ENCODE measurements at regions not wholly inside any gene's neighbourhood (a gene's known extent, or its start where the extent isn't known, plus 50 kb on each side); places are given as distances from the start of the nearest gene placed in this dataset.

- TF ChIP-seq POLR2A (IDR thresholded peaks at IDR 0.05) (no peak), CTCF (IDR thresholded peaks at IDR 0.05 in 4 of 5, conservative IDR thresholded peaks at IDR 0.05 in 1 of 5) (no peak)
Observed at GRCh38 chr2:194714541-194714940, 942.5 kb upstream of the SLC39A10 start.
